GM23338 (cell line): ENCODE measurements at regions not wholly inside any gene's neighbourhood (a gene's known extent, or its start where the extent isn't known, plus 50 kb on each side); places are given as distances from the start of the nearest gene placed in this dataset.
A peak's percentile ranks its signal among the peaks of the same experiment; 100 is the strongest.

Experiments
- ATAC-seq: fragments of 200-7000 bp; cut with Tn5 transposase; 3 replicates; pipeline ENCODE4 v1.9.1; 2020
- DNase-seq: peaks from one replicate; pipeline ENCODE4 v3.0.0-alpha.2; 2015; ENCODE audit warnings: low spot score
- H2AFZ ChIP-seq: fragments of 200-600 bp; sonication (generic); 2 replicates; pipeline ENCODE4 v1.8.0; 2016; ENCODE audit warnings: antibody characterized with exemption, mild to moderate bottlenecking, moderate library complexity
- H3F3A ChIP-seq: fragments of 200-600 bp; sonication (generic); replicated peaks from 2 replicates; pipeline ENCODE4 v1.8.0; 2017; ENCODE audit warnings: antibody characterized with exemption, mixed run types, low read depth
- H3K27ac ChIP-seq: fragments of 200-600 bp; sonication (generic); 2 replicates; pipeline ENCODE4 v1.6.1; 2016; ENCODE audit warnings: low read depth
- H3K27me3 ChIP-seq: fragments of 200-600 bp; sonication (generic); 2 replicates; pipeline ENCODE4 v1.8.0; 2016; ENCODE audit warnings: mild to moderate bottlenecking, mixed run types, moderate library complexity; ENCODE audit not compliant: insufficient read depth
- H3K36me3 ChIP-seq: fragments of 200-600 bp; sonication (generic); 2 replicates; pipeline ENCODE4 v1.8.0; 2016; ENCODE audit warnings: mild to moderate bottlenecking; ENCODE audit not compliant: insufficient read depth
- H3K4me1 ChIP-seq: fragments of 200-600 bp; sonication (generic); 2 replicates; pipeline ENCODE4 v1.8.0; 2016; ENCODE audit warnings: mild to moderate bottlenecking, moderate library complexity; ENCODE audit not compliant: insufficient read depth
- H3K4me2 ChIP-seq: fragments of 200-600 bp; sonication (generic); 2 replicates; pipeline ENCODE4 v1.7.1; 2017; ENCODE audit warnings: mixed run types
- H3K4me3 ChIP-seq: fragments of 200-600 bp; sonication (generic); 2 replicates; pipeline ENCODE4 v1.6.1; 2016; ENCODE audit warnings: mixed run types
- H3K79me2 ChIP-seq: fragments of 200-600 bp; sonication (generic); replicated peaks from 2 replicates; pipeline ENCODE4 v1.8.0; 2017; ENCODE audit warnings: mild to moderate bottlenecking; ENCODE audit not compliant: insufficient read depth
- H3K9me2 ChIP-seq: fragments of 200-600 bp; sonication (generic); 2 replicates; pipeline ENCODE4 v1.8.0; 2017; ENCODE audit not compliant: insufficient read depth
- H4K20me1 ChIP-seq: fragments of 200-600 bp; sonication (generic); replicated peaks from 2 replicates; pipeline ENCODE4 v1.8.0; 2017; ENCODE audit warnings: mild to moderate bottlenecking; ENCODE audit not compliant: insufficient read depth
- H3K27ac Mint-ChIP-seq: 2 replicates; pipeline ENCODE4 v1.8.0; 2020; ENCODE audit warnings: inconsistent platforms, mild to moderate bottlenecking, moderate library complexity, mixed read lengths
- H3K27me3 Mint-ChIP-seq: 3 replicates; pipeline ENCODE4 v1.8.0; 2022; ENCODE audit warnings: low read depth, mild to moderate bottlenecking, moderate library complexity, mixed read lengths, inconsistent platforms; ENCODE audit not compliant: insufficient read depth, poor library complexity
- H3K36me3 Mint-ChIP-seq: 3 replicates; pipeline ENCODE4 v1.8.0; 2021; ENCODE audit warnings: low read depth, mild to moderate bottlenecking, inconsistent platforms, moderate library complexity, mixed read lengths
- H3K4me1 Mint-ChIP-seq: 3 replicates; pipeline ENCODE4 v1.8.0; 2020; ENCODE audit warnings: mild to moderate bottlenecking, inconsistent platforms, mixed read lengths
- H3K4me3 Mint-ChIP-seq: 3 replicates; pipeline ENCODE4 v1.8.0; 2021; ENCODE audit warnings: moderate library complexity, mild to moderate bottlenecking, inconsistent platforms, mixed read lengths
- H3K9me3 Mint-ChIP-seq: 3 replicates; pipeline ENCODE4 v1.8.0; 2020; ENCODE audit warnings: moderate library complexity, mild to moderate bottlenecking, inconsistent platforms, mixed read lengths
- CREB1 ChIP-seq: fragments of 250-450 bp; sonication (Bioruptor Pico); IDR thresholded peaks from 2 replicates; pipeline ENCODE4 v1.5.0; 2020; ENCODE audit warnings: low read depth, mild to moderate bottlenecking, moderate library complexity
- CTCF ChIP-seq, 2 experiments: fragments of 200-600 bp in 1 of 2; sonication (generic) in 1 of 2; conservative IDR thresholded peaks; 2 replicates each; pipeline versions ENCODE4 v1.5.1 to v1.6.1; 2016 to 2017; ENCODE audit warnings: antibody characterized with exemption in 2 of 2, low read depth in 2 of 2, mild to moderate bottlenecking in 2 of 2, moderate library complexity in 1 of 2
- ETS1 ChIP-seq: IDR thresholded peaks from 2 replicates; pipeline ENCODE4 v1.6.1; 2016; ENCODE audit warnings: antibody characterized with exemption
- EZH2phosphoT487 ChIP-seq: fragments of 200-600 bp; sonication (generic); IDR thresholded peaks from one replicate; pipeline ENCODE4 v1.8.1; 2018; ENCODE audit warnings: antibody characterized with exemption; ENCODE audit not compliant: unreplicated experiment
- JUNB ChIP-seq: IDR thresholded peaks from one replicate; pipeline ENCODE4 v1.6.1; 2016; ENCODE audit warnings: antibody characterized with exemption; ENCODE audit not compliant: unreplicated experiment
- NANOG ChIP-seq: IDR thresholded peaks from 2 replicates; pipeline ENCODE4 v1.6.1; 2016; ENCODE audit warnings: antibody characterized with exemption, borderline replicate concordance
- POLR2AphosphoS5 ChIP-seq: IDR thresholded peaks from 2 replicates; pipeline ENCODE4 v1.6.1; 2016; ENCODE audit warnings: antibody characterized with exemption, low read depth
- ZNF114 ChIP-seq: fragments of 250-450 bp; sonication (Bioruptor Pico); IDR thresholded peaks from 2 replicates; pipeline ENCODE4 v1.5.0; 2020; ENCODE audit warnings: mild to moderate bottlenecking, moderate library complexity
- ZNF331 ChIP-seq: fragments of 250-450 bp; sonication (Bioruptor Pico); IDR thresholded peaks from 2 replicates; pipeline ENCODE4 v1.5.0; 2020; ENCODE audit warnings: low read depth, mild to moderate bottlenecking, moderate library complexity

GRCh38 chr11:90294091-90294490 is 71.2 kb upstream of the CHORDC1 start:
- Histone ChIP-seq H3K79me2 (no peaks in the 10 kb centered on the region), H3K4me3 (no peak overlapping the region), H3K4me2 (no peak overlapping the region), H3K36me3 (no peaks in the 10 kb centered on the region), H3F3A (no peaks in the 10 kb centered on the region), H3K4me1 (no peaks in the 10 kb centered on the region), H4K20me1 (no peaks in the 10 kb centered on the region), H3K27me3 (no peaks in the 10 kb centered on the region), H3K27ac (no peak overlapping the region), H2AFZ (no peak overlapping the region), H3K9me2 (no peaks in the 10 kb centered on the region)
- DNase-seq = no peak
- Mint-ChIP-seq H3K27ac (no peak overlapping the region), H3K4me1 (no peaks in the 10 kb centered on the region), H3K27me3 (peaks cover 1% of the 10 kb centered on the region), H3K4me3 (no peak overlapping the region), H3K9me3 (no peaks in the 10 kb centered on the region; the same call in 2 of the 3 replicates), H3K36me3 (no peaks in the 10 kb centered on the region)
- no peak for ATAC-seq
- no peak for TF ChIP-seq ZNF331 (CRISPR knock-in tag)

- DNase-seq = peak; percentile 57
- Histone ChIP-seq H4K20me1 (no peaks in the 10 kb centered on the region), H3K9me2 (no peaks in the 10 kb centered on the region; the same call in 1 of the 2 replicates), H3K27ac (no peak overlapping the region), H3K36me3 (no peaks in the 10 kb centered on the region), H3K4me3 (no peak overlapping the region), H3F3A (no peaks in the 10 kb centered on the region), H2AFZ (no peak overlapping the region), H3K4me1 (no peaks in the 10 kb centered on the region), H3K79me2 (no peaks in the 10 kb centered on the region), H3K4me2 (no peak overlapping the region), H3K27me3 (no peaks in the 10 kb centered on the region)
- Mint-ChIP-seq H3K27me3 (no peaks in the 10 kb centered on the region), H3K4me1 (no peaks in the 10 kb centered on the region), H3K27ac (no peak overlapping the region), H3K36me3 (no peaks in the 10 kb centered on the region), H3K4me3 (no peak overlapping the region), H3K9me3 (no peaks in the 10 kb centered on the region)
- ATAC-seq = peak; percentile 64
- TF ChIP-seq CTCF (conservative IDR thresholded peaks at IDR 0.05; ENCODE audit: low read depth in 2 of 2) (peak; percentile 73 to 94), ETS1 (no peak)
Observed at GRCh38 chr11:90288212-90288821, 65.5 kb upstream of the CHORDC1 start.

- Histone ChIP-seq H3K27ac (no peak overlapping the region), H3K36me3 (no peaks in the 10 kb centered on the region), H3K4me3 (no peak overlapping the region), H4K20me1 (no peaks in the 10 kb centered on the region), H3K9me2 (peaks cover 5% of the 10 kb centered on the region; the same call in 1 of the 2 replicates), H3F3A (no peaks in the 10 kb centered on the region), H3K79me2 (no peaks in the 10 kb centered on the region), H2AFZ (no peak overlapping the region), H3K4me2 (no peak overlapping the region), H3K27me3 (no peaks in the 10 kb centered on the region), H3K4me1 (no peaks in the 10 kb centered on the region)
- Mint-ChIP-seq H3K9me3 (no peaks in the 10 kb centered on the region), H3K4me3 (no peak overlapping the region), H3K27me3 (no peaks in the 10 kb centered on the region), H3K27ac (no peak overlapping the region), H3K36me3 (no peaks in the 10 kb centered on the region), H3K4me1 (no peaks in the 10 kb centered on the region)
- peak; percentile 3 for DNase-seq
- ATAC-seq = no peak
- TF ChIP-seq POLR2AphosphoS5 (no peak), ZNF114 (CRISPR knock-in tag) (no peak), CREB1 (no peak), NANOG (no peak), ETS1 (no peak), JUNB (no peak), EZH2phosphoT487 (no peak)
Observed at GRCh38 chr11:90286640-90287039, 63.8 kb upstream of the CHORDC1 start.
